Testis (tissue), 2 donors: ENCODE measurements at regions not wholly inside any gene's neighbourhood (a gene's known extent, or its start where the extent isn't known, plus 50 kb on each side); places are given as distances from the start of the nearest gene placed in this dataset.

Source experiments
- DNase-seq: peaks from one replicate; pipeline ENCODE4 v3.0.0-alpha.2; 2019
- H3K27ac ChIP-seq, 2 donors: fragments of 200-600 bp; sonication (generic); one replicate each; pipeline ENCODE4 v1.5.1; 2019
- H3K27me3 ChIP-seq: fragments of 200-600 bp; sonication (generic); one replicate; pipeline ENCODE4 v1.5.1; 2019
- H3K36me3 ChIP-seq: fragments of 200-600 bp; sonication (generic); one replicate; pipeline ENCODE4 v1.5.1; 2017; ENCODE audit warnings: low read depth; ENCODE audit errors: missing control alignments
- H3K4me1 ChIP-seq: fragments of 200-600 bp; sonication (generic); one replicate; pipeline ENCODE4 v1.5.1; 2019
- H3K4me3 ChIP-seq, 2 donors: fragments of 200-600 bp; sonication (generic); one replicate each; pipeline ENCODE4 v1.5.1; 2017 to 2019
- H3K9me3 ChIP-seq: fragments of 200-600 bp; sonication (generic); one replicate; pipeline ENCODE4 v1.5.1; 2017
- CTCF ChIP-seq, 3 experiments: fragments of 450-650 bp in 2 of 3; fragments of 200-600 bp in 1 of 3; sonication (generic) in 1 of 3; IDR thresholded peaks; one replicate each; pipeline ENCODE4 v1.5.1; 2016 to 2019; ENCODE audit warnings: antibody characterized with exemption in 3 of 3, mild to moderate bottlenecking in 2 of 3, moderate library complexity in 1 of 3
- POLR2A ChIP-seq: fragments of 450-650 bp; IDR thresholded peaks from one replicate; pipeline ENCODE4 v1.6.1; 2017; ENCODE audit warnings: antibody characterized with exemption, mild to moderate bottlenecking, moderate library complexity
- WGBS, 2 donors: methylation state at CpG; one replicate each; pipeline ENCODE4 v1.1.5; 2018; 5-methylcytosine and 5-hydroxymethylcytosine counted together
- intact Hi-C: fragments of 100-400 bp; cut with DNase I; formaldehyde crosslinking; loops from one replicate; pipeline ENCODE4 v1.15.1; 2023; ENCODE audit warnings: low total_unique reads

GRCh38 chr6:6880745-6881437, 226.9 kb upstream of the RREB1 start:
- DNase-seq = no peak
- Histone ChIP-seq H3K36me3 (no peaks in the 10 kb centered on the region), H3K9me3 (no peaks in the 10 kb centered on the region), H3K4me1 (no peaks in the 10 kb centered on the region), H3K4me3 (no peak overlapping the region), H3K27ac (no peak overlapping the region), H3K27me3 (no peaks in the 10 kb centered on the region)
- intact Hi-C loops = no loop called here
- TF ChIP-seq POLR2A (no peak), CTCF (IDR thresholded peaks at IDR 0.05) (no peak)
- WGBS, 2 donors = 85 to 87% methylated on average over 10 of the region's 10 CpGs

- Histone ChIP-seq H3K36me3 (no peaks in the 10 kb centered on the region), H3K27ac (no peak overlapping the region), H3K4me3 (no peak overlapping the region), H3K4me1 (peaks cover under 1% of the 10 kb centered on the region), H3K27me3 (no peaks in the 10 kb centered on the region), H3K9me3 (no peaks in the 10 kb centered on the region)
- 73 to 76% methylated on average over 3 to 4 of the region's 4 CpGs for WGBS, 2 donors
- intact Hi-C loops = no loop called here
- no peak for DNase-seq
- TF ChIP-seq CTCF (IDR thresholded peaks at IDR 0.05) (no peak), POLR2A (no peak)
These were observed 226.1 kb upstream of the RREB1 start for GRCh38 chr6:6881438-6882225.

- WGBS, 2 donors = 95% methylated on average over 2 of the region's 2 CpGs
- peaks cover 5% of the 10 kb centered on the region for H3K4me1 ChIP-seq
- no peaks in the 10 kb centered on the region for H3K36me3 ChIP-seq
- no peak overlapping the region for H3K27ac ChIP-seq
- no peaks in the 10 kb centered on the region for H3K27me3 ChIP-seq
- TF ChIP-seq POLR2A = no peak
- TF ChIP-seq CTCF (IDR thresholded peaks at IDR 0.05) = no peak
- intact Hi-C loops = no loop called here
- no peaks in the 10 kb centered on the region for H3K9me3 ChIP-seq
- no peak for DNase-seq
- no peak overlapping the region for H3K4me3 ChIP-seq
These were observed 225.2 kb upstream of the RREB1 start for GRCh38 chr6:6882592-6882991.

- no peak for TF ChIP-seq CTCF (IDR thresholded peaks at IDR 0.05)
- no peak for TF ChIP-seq POLR2A
- Histone ChIP-seq H3K36me3 (no peaks in the 10 kb centered on the region), H3K27me3 (no peaks in the 10 kb centered on the region), H3K4me3 (no peak overlapping the region), H3K9me3 (no peaks in the 10 kb centered on the region), H3K27ac (no peak overlapping the region), H3K4me1 (peaks cover 5% of the 10 kb centered on the region)
- DNase-seq = no peak
- WGBS, 2 donors = 96% methylated on average over 6 of the region's 6 CpGs
- intact Hi-C loops = no loop called here
These were observed 224.8 kb upstream of the RREB1 start for GRCh38 chr6:6883011-6883410.
